Right atrium auricular region (tissue), 2 donors: ENCODE measurements at regions not wholly inside any gene's neighbourhood (a gene's known extent, or its start where the extent isn't known, plus 50 kb on each side); places are given as distances from the start of the nearest gene placed in this dataset.
"Not testable (repeated sequence)": the region's sequence is repeated elsewhere in the genome, so short reads cannot be mapped to it uniquely, and the experiment has no call there.

Experiments used
- DNase-seq: peaks from one replicate; pipeline ENCODE4 v3.0.0-alpha.2; 2019; ENCODE audit warnings: low spot score
- H3K27ac ChIP-seq, 2 donors: fragments of 200-600 bp; sonication (generic); 1 replicate in 1 of 2; 2 replicates in 1 of 2; pipeline ENCODE4 v1.5.1; 2016 to 2019
- H3K27me3 ChIP-seq, 2 donors: fragments of 200-600 bp; sonication (generic); one replicate each; pipeline versions ENCODE4 v1.5.1 to v1.6.0; 2017 to 2019
- H3K36me3 ChIP-seq: fragments of 200-600 bp; sonication (generic); one replicate; pipeline ENCODE4 v1.5.1; 2016
- H3K4me1 ChIP-seq, 2 donors: fragments of 200-600 bp; sonication (generic); one replicate each; pipeline versions ENCODE4 v1.5.1 to v1.6.0; 2017 to 2019
- H3K4me3 ChIP-seq, 2 donors: fragments of 200-600 bp; sonication (generic); 1 replicate in 1 of 2; 2 replicates in 1 of 2; pipeline ENCODE4 v1.5.1; 2017 to 2019; ENCODE audit warnings: mild to moderate bottlenecking in 1 of 2, moderate library complexity in 1 of 2
- H3K9me3 ChIP-seq, 2 donors: fragments of 200-600 bp; sonication (generic); one replicate each; pipeline ENCODE4 v1.5.1; 2019
- TF ChIP-seq, protein P1 (sequence below), 2 donors: fragments of 200-600 bp; sonication (generic); IDR thresholded peaks; one replicate each; pipeline ENCODE4 v1.5.1; 2019; ENCODE audit warnings: antibody characterized with exemption in 2 of 2

DNA sequence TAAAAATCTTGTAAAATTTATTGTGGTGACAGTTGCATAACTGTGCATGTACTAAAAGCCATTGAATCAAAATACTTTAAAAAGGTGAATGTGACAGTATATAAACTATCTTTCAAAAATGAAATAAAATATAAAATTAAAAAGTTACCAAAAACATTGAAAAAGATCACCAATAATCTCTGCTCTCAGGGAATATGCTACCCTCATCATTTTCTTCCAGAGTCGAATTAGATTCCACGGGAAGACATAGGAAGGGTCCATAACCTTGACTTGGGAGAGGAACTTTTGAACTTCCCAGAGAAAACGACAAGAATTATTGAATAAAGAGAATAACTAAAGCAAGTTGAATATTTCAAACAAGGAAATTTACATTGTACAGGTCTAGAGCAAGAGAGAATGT is 649.5 kb downstream of the NUP35 start:
- no peaks in the 10 kb centered on the region for H3K4me1 ChIP-seq
- H3K36me3 ChIP-seq, result no peaks in the 10 kb centered on the region
- no peaks in the 10 kb centered on the region for H3K27me3 ChIP-seq
- no peak overlapping the region for H3K4me3 ChIP-seq
- H3K9me3 ChIP-seq, result no peaks in the 10 kb centered on the region
- TF ChIP-seq, protein P1, sequence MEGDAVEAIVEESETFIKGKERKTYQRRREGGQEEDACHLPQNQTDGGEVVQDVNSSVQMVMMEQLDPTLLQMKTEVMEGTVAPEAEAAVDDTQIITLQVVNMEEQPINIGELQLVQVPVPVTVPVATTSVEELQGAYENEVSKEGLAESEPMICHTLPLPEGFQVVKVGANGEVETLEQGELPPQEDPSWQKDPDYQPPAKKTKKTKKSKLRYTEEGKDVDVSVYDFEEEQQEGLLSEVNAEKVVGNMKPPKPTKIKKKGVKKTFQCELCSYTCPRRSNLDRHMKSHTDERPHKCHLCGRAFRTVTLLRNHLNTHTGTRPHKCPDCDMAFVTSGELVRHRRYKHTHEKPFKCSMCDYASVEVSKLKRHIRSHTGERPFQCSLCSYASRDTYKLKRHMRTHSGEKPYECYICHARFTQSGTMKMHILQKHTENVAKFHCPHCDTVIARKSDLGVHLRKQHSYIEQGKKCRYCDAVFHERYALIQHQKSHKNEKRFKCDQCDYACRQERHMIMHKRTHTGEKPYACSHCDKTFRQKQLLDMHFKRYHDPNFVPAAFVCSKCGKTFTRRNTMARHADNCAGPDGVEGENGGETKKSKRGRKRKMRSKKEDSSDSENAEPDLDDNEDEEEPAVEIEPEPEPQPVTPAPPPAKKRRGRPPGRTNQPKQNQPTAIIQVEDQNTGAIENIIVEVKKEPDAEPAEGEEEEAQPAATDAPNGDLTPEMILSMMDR (IDR thresholded peaks at IDR 0.05), result no peak
- DNase-seq, result no peak
- H3K27ac ChIP-seq, result no peak overlapping the region

DNA sequence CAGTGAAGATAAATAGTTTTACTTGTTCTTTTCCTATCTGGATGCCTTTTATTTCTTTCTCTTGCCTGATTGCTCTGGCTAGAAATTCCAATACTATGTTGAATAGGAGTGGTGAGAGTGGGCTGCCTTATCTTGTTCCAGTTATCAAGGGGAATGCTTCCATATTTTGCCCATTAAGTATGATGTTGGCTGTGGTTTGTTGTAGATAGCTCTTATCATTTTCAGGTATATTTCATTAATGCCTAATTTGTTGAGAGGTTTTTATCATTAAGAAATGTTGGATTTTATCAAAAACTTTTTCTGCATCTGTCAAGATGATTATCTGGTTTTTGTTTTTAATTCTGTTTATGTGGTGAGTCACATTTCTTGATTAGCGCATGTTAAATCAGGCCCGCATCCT is 655.8 kb downstream of the NUP35 start:
- Histone ChIP-seq H3K36me3 (no peaks in the 10 kb centered on the region), H3K9me3 (no peaks in the 10 kb centered on the region), H3K4me3 (no peak overlapping the region), H3K4me1 (no peaks in the 10 kb centered on the region), H3K27ac (no peak overlapping the region), H3K27me3 (no peaks in the 10 kb centered on the region)
- no peak for DNase-seq
- TF ChIP-seq, protein P1 (IDR thresholded peaks at IDR 0.05), result no peak

DNA sequence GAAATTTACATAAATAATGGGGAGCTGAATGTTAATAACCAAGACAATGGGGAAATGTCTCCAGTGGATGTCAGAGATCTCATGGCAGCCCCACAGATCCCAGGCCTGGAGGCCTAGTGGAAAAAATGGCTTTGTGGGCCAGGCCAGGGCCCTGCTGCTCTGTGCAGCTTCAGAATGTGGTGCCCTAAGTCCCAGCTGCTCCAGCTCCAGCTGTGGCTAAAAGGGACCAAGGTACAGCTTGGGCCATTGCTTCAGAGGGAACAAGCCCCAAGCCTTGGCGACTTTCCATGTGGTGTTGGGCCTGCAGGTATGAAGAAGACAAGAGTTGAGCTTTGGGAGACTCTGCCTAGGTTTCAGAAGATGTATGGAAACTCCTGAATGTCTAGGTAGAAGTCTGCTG is 658.2 kb downstream of the NUP35 start:
- no peak for DNase-seq
- no peak overlapping the region for H3K27ac ChIP-seq
- TF ChIP-seq, protein P1 (IDR thresholded peaks at IDR 0.05), result no peak

DNA sequence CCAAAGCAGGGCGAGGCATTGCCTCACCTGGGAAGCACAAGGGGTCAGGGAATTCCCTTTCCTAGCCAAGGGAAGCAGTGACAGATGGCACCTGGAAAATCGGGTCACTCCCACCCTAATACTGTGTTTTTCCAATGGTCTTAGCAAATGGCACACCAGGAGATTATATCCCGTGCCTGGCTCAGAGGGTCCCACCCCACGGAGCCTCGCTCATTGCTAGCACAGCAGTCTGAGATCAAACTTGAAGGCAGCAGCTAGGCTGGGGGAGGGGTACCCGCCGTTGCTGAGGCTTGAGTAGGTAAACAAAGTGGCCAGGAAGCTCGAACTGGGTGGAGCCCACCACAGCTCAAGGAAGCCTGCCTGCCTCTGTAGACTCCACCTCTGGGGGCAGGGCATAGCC is 664.6 kb downstream of the NUP35 start:
- H3K27ac ChIP-seq, H3K9me3 ChIP-seq, H3K4me3 ChIP-seq, DNase-seq, H3K36me3 ChIP-seq, H3K27me3 ChIP-seq, H3K4me1 ChIP-seq: not testable (repeated sequence)

More for the DNA sequence above, 658.2 kb downstream of the NUP35 start:
- H3K4me3 ChIP-seq, result no peak overlapping the region
- no peaks in the 10 kb centered on the region for H3K36me3 ChIP-seq
- no peaks in the 10 kb centered on the region for H3K4me1 ChIP-seq
- no peaks in the 10 kb centered on the region for H3K27me3 ChIP-seq
- H3K9me3 ChIP-seq, result no peaks in the 10 kb centered on the region

DNA sequence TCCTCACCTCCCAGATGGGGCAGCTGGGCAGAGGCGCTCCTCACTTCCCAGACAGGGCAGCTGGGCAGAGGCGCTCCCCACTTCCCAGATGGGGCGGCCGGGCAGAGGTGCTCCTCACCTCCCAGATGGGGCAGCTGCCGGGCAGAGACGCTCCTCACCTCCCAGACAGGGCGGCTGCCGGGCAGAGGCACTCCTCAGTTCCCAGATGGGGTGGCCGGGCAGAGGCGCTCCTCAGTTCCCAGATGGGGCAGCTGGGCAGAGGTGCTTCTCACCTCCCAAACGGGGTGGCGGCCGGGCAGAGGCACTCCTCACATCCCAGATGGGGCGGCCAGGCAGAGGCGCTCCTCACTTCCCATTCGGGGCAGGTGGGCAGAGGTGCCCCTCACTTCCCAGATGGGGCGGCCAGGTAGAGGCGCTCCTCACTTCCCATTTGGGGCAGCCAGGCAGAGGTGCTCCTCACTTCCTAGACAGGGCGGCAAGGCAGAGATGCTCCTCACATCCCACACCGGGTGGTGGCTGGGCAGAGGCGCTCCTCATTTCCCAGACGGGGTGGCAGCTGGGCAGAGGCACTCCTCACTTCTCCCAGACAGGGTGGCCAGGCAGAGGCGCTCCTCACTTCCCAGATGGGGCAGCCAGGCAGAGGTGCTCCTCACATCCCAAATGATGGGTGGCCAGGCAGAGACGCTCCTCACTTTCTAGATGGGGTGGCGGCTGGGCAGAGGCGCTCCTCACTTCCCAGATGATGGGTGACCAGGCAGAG is 668.1 kb downstream of the NUP35 start:
- H3K27ac ChIP-seq, H3K9me3 ChIP-seq, DNase-seq, H3K36me3 ChIP-seq, H3K27me3 ChIP-seq, H3K4me1 ChIP-seq, H3K4me3 ChIP-seq: not testable (repeated sequence)

DNA sequence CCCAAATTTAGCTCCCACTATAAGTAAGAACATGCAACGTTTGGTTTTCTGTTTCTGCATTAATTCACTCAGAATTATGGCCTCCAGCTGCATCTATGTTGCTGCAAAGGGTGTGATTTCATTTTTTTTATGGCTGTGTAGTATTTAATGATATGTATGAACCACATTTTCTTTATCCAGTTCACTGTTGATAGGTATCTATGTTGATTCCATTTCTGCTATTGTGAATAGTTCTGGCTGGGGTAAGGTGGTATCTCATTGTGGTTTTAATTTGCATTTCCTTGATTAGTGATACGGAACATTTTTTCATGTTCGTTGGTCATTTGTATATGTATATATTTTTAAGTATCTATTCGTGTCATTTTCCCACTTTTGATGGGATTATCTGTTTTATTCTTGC is 674.3 kb downstream of the NUP35 start:
- peaks cover 0 to 19% of the 10 kb centered on the region in 2 donors for H3K9me3 ChIP-seq
- H3K27me3 ChIP-seq, result no peaks in the 10 kb centered on the region
- no peaks in the 10 kb centered on the region for H3K4me1 ChIP-seq
- no peak overlapping the region for H3K4me3 ChIP-seq
- no peak overlapping the region for H3K27ac ChIP-seq
- no peak for DNase-seq
- TF ChIP-seq, protein P1 (IDR thresholded peaks at IDR 0.05), result no peak
- no peaks in the 10 kb centered on the region for H3K36me3 ChIP-seq

DNA sequence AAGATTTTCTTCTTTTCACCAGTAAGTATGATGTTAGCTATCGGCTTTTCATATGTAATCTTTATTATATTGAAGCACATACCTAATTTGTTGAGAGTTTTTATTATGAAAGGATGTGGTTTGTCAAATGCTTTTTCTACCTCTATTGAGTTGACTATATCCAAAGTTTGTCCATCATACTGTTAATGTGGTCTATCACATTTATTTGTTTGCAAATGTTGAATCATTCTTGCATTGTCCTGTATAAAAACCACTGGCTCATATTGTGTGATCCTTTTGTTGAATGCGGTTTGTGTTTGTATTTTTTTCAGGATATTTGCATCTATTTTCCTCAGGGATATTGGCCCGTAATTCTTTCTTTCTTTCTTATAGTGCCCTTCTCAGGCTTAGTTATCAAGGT is 675.5 kb downstream of the NUP35 start:
- no peak for DNase-seq
- Histone ChIP-seq H3K27me3 (no peaks in the 10 kb centered on the region), H3K4me1 (no peaks in the 10 kb centered on the region), H3K36me3 (no peaks in the 10 kb centered on the region), H3K27ac (no peak overlapping the region), H3K9me3 (peaks cover 0 to 19% of the 10 kb centered on the region in 2 donors), H3K4me3 (no peak overlapping the region)
- TF ChIP-seq, protein P1 (IDR thresholded peaks at IDR 0.05), result no peak
